ENCODE measurements at regions not wholly inside any gene's neighbourhood (a gene's known extent, or its start where the extent isn't known, plus 50 kb on each side); places are given as distances from the start of the nearest gene placed in this dataset.

- Histone ChIP-seq H3K4me3 (replicated peaks in 1 of 2; ENCODE audit: low read depth in 1 of 2, low read length in 2 of 2) (no peak overlapping the region), H3K79me2 (ENCODE audit: insufficient read depth, low read length) (no peaks in the 10 kb centered on the region), H2AFZ (ENCODE audit: low read depth, low read length, poor library complexity, severe bottlenecking) (no peak overlapping the region), H3K4me1 (ENCODE audit: control insufficient read depth in 1 of 2, insufficient read depth in 2 of 2, low read length in 2 of 2) (no peaks in the 10 kb centered on the region), H3K4me2 (ENCODE audit: low read length) (no peak overlapping the region), H3K27ac (ENCODE audit: low read depth, low read length) (no peak overlapping the region), H4K20me1 (ENCODE audit: insufficient read depth) (no peaks in the 10 kb centered on the region), H3K9me3 (ENCODE audit: control insufficient read depth in 1 of 2, insufficient read depth in 1 of 2, low read depth in 1 of 2, low read length in 2 of 2) (no peaks in the 10 kb centered on the region), H3K9me2 (ENCODE audit: insufficient read depth) (no peaks in the 10 kb centered on the region), H3K36me3 (ENCODE audit: control insufficient read depth in 1 of 2, insufficient read depth in 2 of 2, low read length in 2 of 2) (no peaks in the 10 kb centered on the region), H3K27me3 (ENCODE audit: insufficient read depth, low read length) (no peaks in the 10 kb centered on the region), H3K9ac (ENCODE audit: low read length) (no peak overlapping the region)
- TF ChIP-seq POLR2A (IDR thresholded peaks at IDR 0.05; ENCODE audit: borderline replicate concordance, extremely low read depth, insufficient read depth, insufficient read length) (no peak), SRF (IDR thresholded peaks at IDR 0.05; ENCODE audit: low read depth) (no peak), CBX3 (IDR thresholded peaks at IDR 0.05; ENCODE audit: low read depth) (no peak), EZH2phosphoT487 (IDR thresholded peaks at IDR 0.05; ENCODE audit: borderline replicate concordance) (no peak), TCF7L2 (IDR thresholded peaks at IDR 0.05; ENCODE audit: borderline replicate concordance, extremely low read depth, insufficient read depth, insufficient read length) (no peak), EGR1 (IDR thresholded peaks at IDR 0.05; ENCODE audit: low read depth) (no peak), YY1 (IDR thresholded peaks at IDR 0.05; ENCODE audit: extremely low read depth, insufficient replicate concordance, low read depth, low read length) (no peak), ZNF274 (IDR thresholded peaks at IDR 0.05; ENCODE audit: low read depth, low read length) (no peak), SP1 (IDR thresholded peaks at IDR 0.05; ENCODE audit: low read depth) (no peak), CTCF (IDR thresholded peaks at IDR 0.05 in 2 of 3, conservative IDR thresholded peaks at IDR 0.05 in 1 of 3; ENCODE audit: borderline replicate concordance in 1 of 3, insufficient read depth in 1 of 3, low read depth in 2 of 3, low read length in 2 of 3) (no peak), ZFX (IDR thresholded peaks at IDR 0.05) (no peak), CEBPB (IDR thresholded peaks at IDR 0.05; ENCODE audit: low read depth) (no peak), POLR2AphosphoS5 (IDR thresholded peaks at IDR 0.05; ENCODE audit: low read depth, low read length) (no peak), ELF1 (IDR thresholded peaks at IDR 0.05; ENCODE audit: borderline replicate concordance, low read depth) (no peak), FOSL1 (IDR thresholded peaks at IDR 0.05; ENCODE audit: low read depth) (no peak), RAD21 (IDR thresholded peaks at IDR 0.05; ENCODE audit: low read depth) (no peak)
- TF ChIP-seq, protein P1, sequence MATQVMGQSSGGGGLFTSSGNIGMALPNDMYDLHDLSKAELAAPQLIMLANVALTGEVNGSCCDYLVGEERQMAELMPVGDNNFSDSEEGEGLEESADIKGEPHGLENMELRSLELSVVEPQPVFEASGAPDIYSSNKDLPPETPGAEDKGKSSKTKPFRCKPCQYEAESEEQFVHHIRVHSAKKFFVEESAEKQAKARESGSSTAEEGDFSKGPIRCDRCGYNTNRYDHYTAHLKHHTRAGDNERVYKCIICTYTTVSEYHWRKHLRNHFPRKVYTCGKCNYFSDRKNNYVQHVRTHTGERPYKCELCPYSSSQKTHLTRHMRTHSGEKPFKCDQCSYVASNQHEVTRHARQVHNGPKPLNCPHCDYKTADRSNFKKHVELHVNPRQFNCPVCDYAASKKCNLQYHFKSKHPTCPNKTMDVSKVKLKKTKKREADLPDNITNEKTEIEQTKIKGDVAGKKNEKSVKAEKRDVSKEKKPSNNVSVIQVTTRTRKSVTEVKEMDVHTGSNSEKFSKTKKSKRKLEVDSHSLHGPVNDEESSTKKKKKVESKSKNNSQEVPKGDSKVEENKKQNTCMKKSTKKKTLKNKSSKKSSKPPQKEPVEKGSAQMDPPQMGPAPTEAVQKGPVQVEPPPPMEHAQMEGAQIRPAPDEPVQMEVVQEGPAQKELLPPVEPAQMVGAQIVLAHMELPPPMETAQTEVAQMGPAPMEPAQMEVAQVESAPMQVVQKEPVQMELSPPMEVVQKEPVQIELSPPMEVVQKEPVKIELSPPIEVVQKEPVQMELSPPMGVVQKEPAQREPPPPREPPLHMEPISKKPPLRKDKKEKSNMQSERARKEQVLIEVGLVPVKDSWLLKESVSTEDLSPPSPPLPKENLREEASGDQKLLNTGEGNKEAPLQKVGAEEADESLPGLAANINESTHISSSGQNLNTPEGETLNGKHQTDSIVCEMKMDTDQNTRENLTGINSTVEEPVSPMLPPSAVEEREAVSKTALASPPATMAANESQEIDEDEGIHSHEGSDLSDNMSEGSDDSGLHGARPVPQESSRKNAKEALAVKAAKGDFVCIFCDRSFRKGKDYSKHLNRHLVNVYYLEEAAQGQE (IDR thresholded peaks at IDR 0.05; ENCODE audit: low read depth): no peak
- TF ChIP-seq, protein P2, sequence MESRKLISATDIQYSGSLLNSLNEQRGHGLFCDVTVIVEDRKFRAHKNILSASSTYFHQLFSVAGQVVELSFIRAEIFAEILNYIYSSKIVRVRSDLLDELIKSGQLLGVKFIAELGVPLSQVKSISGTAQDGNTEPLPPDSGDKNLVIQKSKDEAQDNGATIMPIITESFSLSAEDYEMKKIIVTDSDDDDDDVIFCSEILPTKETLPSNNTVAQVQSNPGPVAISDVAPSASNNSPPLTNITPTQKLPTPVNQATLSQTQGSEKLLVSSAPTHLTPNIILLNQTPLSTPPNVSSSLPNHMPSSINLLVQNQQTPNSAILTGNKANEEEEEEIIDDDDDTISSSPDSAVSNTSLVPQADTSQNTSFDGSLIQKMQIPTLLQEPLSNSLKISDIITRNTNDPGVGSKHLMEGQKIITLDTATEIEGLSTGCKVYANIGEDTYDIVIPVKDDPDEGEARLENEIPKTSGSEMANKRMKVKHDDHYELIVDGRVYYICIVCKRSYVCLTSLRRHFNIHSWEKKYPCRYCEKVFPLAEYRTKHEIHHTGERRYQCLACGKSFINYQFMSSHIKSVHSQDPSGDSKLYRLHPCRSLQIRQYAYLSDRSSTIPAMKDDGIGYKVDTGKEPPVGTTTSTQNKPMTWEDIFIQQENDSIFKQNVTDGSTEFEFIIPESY (IDR thresholded peaks at IDR 0.05; ENCODE audit: extremely low read depth, insufficient replicate concordance, low read length): no peak
- TF ChIP-seq, protein P3, sequence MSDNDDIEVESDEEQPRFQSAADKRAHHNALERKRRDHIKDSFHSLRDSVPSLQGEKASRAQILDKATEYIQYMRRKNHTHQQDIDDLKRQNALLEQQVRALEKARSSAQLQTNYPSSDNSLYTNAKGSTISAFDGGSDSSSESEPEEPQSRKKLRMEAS (IDR thresholded peaks at IDR 0.05): no peak
- TF ChIP-seq, protein P4, sequence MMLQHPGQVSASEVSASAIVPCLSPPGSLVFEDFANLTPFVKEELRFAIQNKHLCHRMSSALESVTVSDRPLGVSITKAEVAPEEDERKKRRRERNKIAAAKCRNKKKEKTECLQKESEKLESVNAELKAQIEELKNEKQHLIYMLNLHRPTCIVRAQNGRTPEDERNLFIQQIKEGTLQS (IDR thresholded peaks at IDR 0.05): no peak
- BruUV-seq (replicated peaks): no TSS peak
- intact Hi-C loops (cut with micrococcal nuclease): no loop called here
- ChIA-PET CTCF (no interaction called here), POLR2A (no interaction called here), RAD21 (ENCODE audit: low non-redundant PET in 1 of 2, low total read pairs in 2 of 2, uncharacterized antibody in 2 of 2, unreplicated experiment in 2 of 2) (no interaction called here)
- DNase-seq (ENCODE audit: low read depth, low spot score) (no peak), ATAC-seq (no peak)
These were observed 1357.6 kb upstream of the B3GALT2 start for GRCh38 chr1:194544012-194544411.

Data from HCT116 (cell line).